A673 (cell line): ENCODE measurements at regions not wholly inside any gene's neighbourhood (a gene's known extent, or its start where the extent isn't known, plus 50 kb on each side); places are given as distances from the start of the nearest gene placed in this dataset.

ENCODE experiments used
- BruUV-seq: library from RNA; stranded (reverse); fragments of 400-500 nt; replicated peaks from 2 replicates; lab custom pipeline; 2021; lab: Mats Ljungman, UMichigan
- CTCF ChIA-PET: fragments of 300-600 bp; sonication (Branson Sonifier 250); formaldehyde crosslinking; loops from one replicate; lab custom pipeline; 2022; ENCODE audit warnings: antibody characterized with exemption; lab: Charles Lee
- POLR2A ChIA-PET: fragments of 300-600 bp; sonication (Branson Sonifier 250); formaldehyde crosslinking; loops from one replicate; lab custom pipeline; 2022; ENCODE audit warnings: antibody characterized with exemption; ENCODE audit not compliant: low non-redundant PET; lab: Charles Lee
- DNase-seq: peaks from one replicate; pipeline ENCODE4 v3.0.0-alpha.2; 2015; ENCODE audit warnings: low spot score
- H3K27ac ChIP-seq: fragments of 200-600 bp; sonication (generic); 2 replicates; pipeline ENCODE4 v1.5.1; 2016; ENCODE audit warnings: mixed run types, low read depth, mild to moderate bottlenecking, mixed read lengths, antibody characterized with exemption, low read length; ENCODE audit not compliant: poor library complexity, severe bottlenecking
- H3K27me3 ChIP-seq: fragments of 200-600 bp; sonication (generic); replicated peaks from 2 replicates; pipeline ENCODE4 v1.6.1; 2017; ENCODE audit warnings: mixed run types, low read depth, mild to moderate bottlenecking, mixed read lengths, antibody characterized with exemption, low read length; ENCODE audit not compliant: insufficient read depth, poor library complexity
- H3K36me3 ChIP-seq: fragments of 200-600 bp; sonication (generic); 2 replicates; pipeline ENCODE4 v1.6.1; 2016; ENCODE audit warnings: mixed run types, mild to moderate bottlenecking, mixed read lengths, antibody characterized with exemption, low read length; ENCODE audit not compliant: insufficient read depth, poor library complexity, severe bottlenecking
- H3K4me1 ChIP-seq: fragments of 200-600 bp; sonication (generic); 2 replicates; pipeline ENCODE4 v1.6.1; 2017; ENCODE audit warnings: mixed run types, mild to moderate bottlenecking, mixed read lengths, antibody characterized with exemption, low read length; ENCODE audit not compliant: insufficient read depth, poor library complexity, severe bottlenecking
- H3K4me3 ChIP-seq: fragments of 200-600 bp; sonication (generic); 2 replicates; pipeline ENCODE4 v1.5.1; 2016; ENCODE audit warnings: low read depth, mixed run types, mild to moderate bottlenecking, mixed read lengths, low read length; ENCODE audit not compliant: poor library complexity, severe bottlenecking
- H3K9me3 ChIP-seq: fragments of 200-600 bp; sonication (generic); 2 replicates; pipeline ENCODE4 v1.6.1; 2016; ENCODE audit warnings: mixed run types, low read depth, mild to moderate bottlenecking, mixed read lengths, antibody characterized with exemption, low read length; ENCODE audit not compliant: poor library complexity, severe bottlenecking
- EZH2 ChIP-seq: fragments of 200-600 bp; sonication (generic); IDR thresholded peaks from 2 replicates; pipeline ENCODE4 v1.6.1; 2017; ENCODE audit warnings: borderline replicate concordance, low read depth, mild to moderate bottlenecking, mixed read lengths, antibody characterized with exemption, low read length; ENCODE audit not compliant: poor library complexity, severe bottlenecking
- intact Hi-C: fragments of 100-400 bp; cut with micrococcal nuclease; formaldehyde crosslinking; loops from one replicate; pipeline ENCODE4 v1.10.0; 2022; ENCODE audit not compliant: unreplicated experiment
- TF ChIP-seq, protein P1 (sequence below): fragments of 300-800, 200-600 bp; sonication (generic); conservative IDR thresholded peaks from 2 replicates; pipeline ENCODE4 v1.5.1; 2017; ENCODE audit warnings: low read depth, mild to moderate bottlenecking, antibody characterized with exemption, low read length, moderate library complexity, mixed read lengths

DNA sequence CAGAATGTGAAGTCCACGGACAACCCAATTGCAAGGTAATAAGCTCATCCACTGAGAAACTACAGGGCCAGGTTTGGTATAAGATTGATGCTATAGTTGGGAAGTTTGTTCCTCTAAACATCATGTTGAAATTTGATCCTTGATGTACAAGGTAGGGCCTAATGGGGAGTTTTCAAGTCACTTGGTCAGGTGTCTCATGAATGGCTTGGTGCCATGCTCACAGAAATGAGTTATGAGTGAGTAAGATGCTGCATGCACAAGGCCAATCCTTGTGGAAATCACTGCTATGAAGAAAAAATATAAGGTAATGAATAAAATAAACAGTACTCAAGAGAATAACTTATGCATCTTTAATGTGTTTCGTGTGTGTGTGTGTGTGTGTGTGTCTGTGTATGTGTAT, 1891.2 kb downstream of the NCAM2 start:
- DNase-seq = no peak
- POLR2A ChIA-PET = no interaction called here
- CTCF ChIA-PET = no interaction called here
- H3K4me1 ChIP-seq = no peaks in the 10 kb centered on the region
- H3K4me3 ChIP-seq = no peak overlapping the region
- TF ChIP-seq, protein P1, sequence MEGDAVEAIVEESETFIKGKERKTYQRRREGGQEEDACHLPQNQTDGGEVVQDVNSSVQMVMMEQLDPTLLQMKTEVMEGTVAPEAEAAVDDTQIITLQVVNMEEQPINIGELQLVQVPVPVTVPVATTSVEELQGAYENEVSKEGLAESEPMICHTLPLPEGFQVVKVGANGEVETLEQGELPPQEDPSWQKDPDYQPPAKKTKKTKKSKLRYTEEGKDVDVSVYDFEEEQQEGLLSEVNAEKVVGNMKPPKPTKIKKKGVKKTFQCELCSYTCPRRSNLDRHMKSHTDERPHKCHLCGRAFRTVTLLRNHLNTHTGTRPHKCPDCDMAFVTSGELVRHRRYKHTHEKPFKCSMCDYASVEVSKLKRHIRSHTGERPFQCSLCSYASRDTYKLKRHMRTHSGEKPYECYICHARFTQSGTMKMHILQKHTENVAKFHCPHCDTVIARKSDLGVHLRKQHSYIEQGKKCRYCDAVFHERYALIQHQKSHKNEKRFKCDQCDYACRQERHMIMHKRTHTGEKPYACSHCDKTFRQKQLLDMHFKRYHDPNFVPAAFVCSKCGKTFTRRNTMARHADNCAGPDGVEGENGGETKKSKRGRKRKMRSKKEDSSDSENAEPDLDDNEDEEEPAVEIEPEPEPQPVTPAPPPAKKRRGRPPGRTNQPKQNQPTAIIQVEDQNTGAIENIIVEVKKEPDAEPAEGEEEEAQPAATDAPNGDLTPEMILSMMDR = no peak
- no peak for TF ChIP-seq EZH2
- intact Hi-C loops = no loop called here
- no peaks in the 10 kb centered on the region for H3K27me3 ChIP-seq
- no peak overlapping the region for H3K27ac ChIP-seq
- no TSS peak for BruUV-seq
- H3K36me3 ChIP-seq = no peaks in the 10 kb centered on the region
- H3K9me3 ChIP-seq = no peaks in the 10 kb centered on the region

DNA sequence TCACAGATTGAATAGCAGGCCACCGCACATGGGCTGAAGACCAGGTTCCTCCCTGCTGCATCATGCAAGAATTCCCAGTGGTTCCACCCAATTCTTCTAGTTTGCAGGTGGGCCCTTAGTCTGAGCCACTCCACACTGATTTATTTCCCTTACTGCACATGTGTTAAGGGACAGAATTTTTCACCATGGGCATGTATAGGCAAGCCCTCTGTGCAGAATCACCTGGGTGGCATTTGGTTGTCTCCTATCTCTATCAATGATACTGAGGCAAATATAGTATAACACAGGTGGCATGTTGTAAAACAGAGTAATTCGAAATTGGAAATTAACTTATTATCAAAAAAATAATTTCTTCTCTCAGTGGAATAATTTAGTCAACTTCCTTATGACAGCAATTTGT, 1892.4 kb downstream of the NCAM2 start:
- ChIA-PET CTCF (no interaction called here), POLR2A (no interaction called here)
- Histone ChIP-seq H3K27ac (no peak overlapping the region), H3K36me3 (no peaks in the 10 kb centered on the region), H3K9me3 (no peaks in the 10 kb centered on the region), H3K4me3 (no peak overlapping the region), H3K4me1 (no peaks in the 10 kb centered on the region), H3K27me3 (no peaks in the 10 kb centered on the region)
- TF ChIP-seq EZH2 = no peak
- TF ChIP-seq, protein P1 = no peak
- no peak for DNase-seq
- intact Hi-C loops = no loop called here
- BruUV-seq = no TSS peak

DNA sequence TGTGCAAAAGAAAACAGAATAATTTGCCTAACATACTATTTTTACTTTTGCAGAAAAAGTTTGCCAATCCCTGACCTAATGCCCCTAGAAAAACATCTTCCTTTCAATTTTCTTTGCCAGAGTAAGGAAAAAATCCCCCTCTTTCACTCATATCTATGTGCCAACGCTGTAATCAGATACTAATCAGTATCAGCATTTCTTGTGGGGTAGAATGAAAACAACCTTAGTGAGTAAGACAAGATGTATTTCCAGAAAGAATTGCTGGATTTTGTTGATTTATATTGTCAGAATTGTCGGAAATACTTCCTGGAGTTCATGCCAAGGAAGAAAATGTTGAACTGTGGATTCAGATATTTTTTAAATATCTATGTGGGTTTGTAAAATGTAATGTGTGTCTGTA, 1893.8 kb downstream of the NCAM2 start:
- intact Hi-C loops = no loop called here
- Histone ChIP-seq H3K36me3 (no peaks in the 10 kb centered on the region), H3K27me3 (no peaks in the 10 kb centered on the region), H3K4me3 (no peak overlapping the region), H3K27ac (no peak overlapping the region), H3K4me1 (no peaks in the 10 kb centered on the region), H3K9me3 (no peaks in the 10 kb centered on the region)
- CTCF ChIA-PET = no interaction called here
- TF ChIP-seq, protein P1 = no peak
- no TSS peak for BruUV-seq
- POLR2A ChIA-PET = no interaction called here
- DNase-seq = no peak
